ENCODE measurements at regions not wholly inside any gene's neighbourhood (a gene's known extent, or its start where the extent isn't known, plus 50 kb on each side); places are given as distances from the start of the nearest gene placed in this dataset.
"Not testable (repeated sequence)": the region's sequence is repeated elsewhere in the genome, so short reads cannot be mapped to it uniquely, and the experiment has no call there.

DNA sequence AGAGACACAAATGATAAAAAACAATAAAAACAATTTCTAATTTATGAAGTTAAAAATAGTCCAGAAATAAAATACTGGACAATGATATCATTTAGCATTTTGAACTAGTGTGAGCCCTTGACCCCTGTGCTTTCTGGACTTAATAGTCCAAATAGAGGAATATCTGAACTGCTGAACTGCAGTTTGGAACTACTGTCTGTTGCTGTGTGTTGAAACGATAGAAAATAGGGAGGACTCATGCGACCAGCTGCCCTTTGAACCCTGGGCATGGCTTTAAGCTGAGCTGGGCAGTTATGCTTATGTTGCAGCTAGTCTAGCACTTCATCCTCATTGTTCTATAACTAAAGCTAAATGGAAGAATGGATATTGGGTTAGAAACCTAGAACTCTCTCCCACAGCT, 99.5 kb downstream of the FMR1NB start:
- DNase-seq (ENCODE audit: low spot score) = no peak
- TF ChIP-seq, protein P1, sequence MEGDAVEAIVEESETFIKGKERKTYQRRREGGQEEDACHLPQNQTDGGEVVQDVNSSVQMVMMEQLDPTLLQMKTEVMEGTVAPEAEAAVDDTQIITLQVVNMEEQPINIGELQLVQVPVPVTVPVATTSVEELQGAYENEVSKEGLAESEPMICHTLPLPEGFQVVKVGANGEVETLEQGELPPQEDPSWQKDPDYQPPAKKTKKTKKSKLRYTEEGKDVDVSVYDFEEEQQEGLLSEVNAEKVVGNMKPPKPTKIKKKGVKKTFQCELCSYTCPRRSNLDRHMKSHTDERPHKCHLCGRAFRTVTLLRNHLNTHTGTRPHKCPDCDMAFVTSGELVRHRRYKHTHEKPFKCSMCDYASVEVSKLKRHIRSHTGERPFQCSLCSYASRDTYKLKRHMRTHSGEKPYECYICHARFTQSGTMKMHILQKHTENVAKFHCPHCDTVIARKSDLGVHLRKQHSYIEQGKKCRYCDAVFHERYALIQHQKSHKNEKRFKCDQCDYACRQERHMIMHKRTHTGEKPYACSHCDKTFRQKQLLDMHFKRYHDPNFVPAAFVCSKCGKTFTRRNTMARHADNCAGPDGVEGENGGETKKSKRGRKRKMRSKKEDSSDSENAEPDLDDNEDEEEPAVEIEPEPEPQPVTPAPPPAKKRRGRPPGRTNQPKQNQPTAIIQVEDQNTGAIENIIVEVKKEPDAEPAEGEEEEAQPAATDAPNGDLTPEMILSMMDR (IDR thresholded peaks at IDR 0.05; ENCODE audit: extremely low read depth, missing control alignments) = no peak

DNA sequence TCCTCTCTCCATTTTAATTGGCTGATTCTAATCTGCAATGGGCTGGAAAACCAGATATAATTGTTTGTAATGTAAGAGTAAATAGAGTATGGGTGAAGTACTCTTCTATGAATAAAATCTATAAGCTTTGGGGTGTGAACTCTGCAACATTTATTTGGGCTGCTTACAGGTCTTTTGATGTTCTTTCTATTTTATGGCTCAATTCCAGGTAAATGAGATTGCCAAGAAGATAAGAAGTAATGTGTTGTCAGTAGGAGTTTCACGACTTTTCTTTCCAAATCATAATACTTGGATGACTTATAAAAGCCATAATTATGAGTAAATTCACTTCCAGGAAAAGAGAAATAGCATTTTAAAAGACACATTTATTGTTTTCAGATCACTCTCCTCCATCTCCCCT, 103.5 kb downstream of the FMR1NB start:
- TF ChIP-seq, protein P1 (IDR thresholded peaks at IDR 0.05; ENCODE audit: extremely low read depth, missing control alignments) = no peak
- no peak for DNase-seq (ENCODE audit: low spot score)

DNA sequence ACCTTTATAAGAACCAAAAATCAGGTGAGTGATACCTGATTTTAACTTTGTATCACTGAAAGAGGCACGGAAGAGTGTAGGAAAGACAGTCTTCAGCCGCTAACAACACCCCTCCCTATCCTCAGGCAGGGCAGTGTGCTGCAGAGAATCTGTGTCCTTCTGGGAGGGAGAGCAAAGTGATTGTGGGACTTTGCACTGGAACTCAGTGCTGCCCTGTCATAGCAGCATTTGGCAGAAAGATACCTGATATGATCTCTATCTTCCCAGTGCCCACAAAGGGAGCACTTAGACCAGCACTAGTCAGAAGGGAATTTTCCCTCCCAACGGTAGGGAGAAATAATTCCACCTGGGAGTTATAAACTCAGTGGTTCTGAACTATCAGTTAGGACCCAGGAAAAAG, 139.0 kb downstream of the FMR1NB start:
- TF ChIP-seq, protein P1 (IDR thresholded peaks at IDR 0.05; ENCODE audit: extremely low read depth, missing control alignments) = no peak
- DNase-seq (ENCODE audit: low spot score) = no peak

DNA sequence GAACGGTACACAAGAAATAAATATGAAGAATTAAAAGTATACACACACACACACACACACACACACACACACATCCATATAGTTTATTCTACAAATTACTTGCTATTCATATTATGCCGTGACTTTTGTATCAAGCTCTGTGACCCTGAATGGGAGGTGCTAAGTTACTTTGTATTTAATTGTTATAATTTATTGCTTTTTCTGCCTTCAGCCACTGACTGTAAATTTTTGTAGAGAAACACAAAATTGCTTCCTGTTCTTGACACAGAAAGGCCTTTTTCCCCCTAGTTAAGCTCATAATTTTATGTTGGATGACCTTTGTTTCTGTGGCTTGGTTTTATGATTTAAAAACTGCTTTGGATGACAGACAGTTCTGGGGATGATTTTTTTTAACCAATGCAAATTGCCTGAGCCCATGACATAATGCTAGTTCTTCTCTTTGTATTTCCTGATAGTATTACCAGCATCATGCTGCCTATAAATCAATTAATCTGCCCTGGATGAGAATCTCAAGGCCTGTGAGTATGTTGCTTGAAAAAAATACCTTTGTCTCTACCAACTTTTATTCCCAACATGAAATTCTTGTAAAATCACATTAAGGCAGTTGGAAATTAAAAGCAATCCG, 140.0 kb downstream of the FMR1NB start:
- TF ChIP-seq, protein P1 (IDR thresholded peaks at IDR 0.05; ENCODE audit: extremely low read depth, missing control alignments) = no peak
- no peak for DNase-seq (ENCODE audit: low spot score)

DNA sequence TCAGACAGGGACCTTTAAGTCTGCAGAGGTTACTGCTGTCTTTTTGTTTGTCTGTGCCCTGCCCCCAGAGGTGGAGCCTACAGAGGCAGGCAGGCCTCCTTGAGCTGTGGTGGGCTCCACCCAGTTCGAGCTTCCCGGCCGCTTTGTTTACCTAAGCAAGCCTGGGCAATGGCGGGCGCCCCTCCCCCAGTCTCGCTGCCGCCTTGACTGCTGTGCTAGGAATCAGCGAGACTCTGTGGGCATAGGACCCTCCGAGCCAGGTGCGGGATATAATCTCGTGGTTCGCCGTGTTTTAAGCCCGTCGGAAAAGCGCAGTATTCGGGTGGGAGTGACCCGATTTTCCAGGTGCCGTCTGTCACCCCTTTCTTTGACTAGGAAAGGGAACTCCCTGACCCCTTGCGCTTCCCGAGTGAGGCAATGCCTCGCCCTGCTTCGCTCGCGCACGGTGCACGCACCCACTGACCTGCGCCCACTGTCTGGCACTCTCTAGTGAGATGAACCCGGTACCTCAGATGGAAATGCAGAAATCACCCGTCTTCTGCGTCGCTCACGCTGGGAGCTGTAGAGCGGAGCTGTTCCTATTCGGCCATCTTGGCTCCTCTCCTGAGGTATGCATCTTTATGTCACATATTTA, 147.9 kb downstream of the FMR1NB start:
- DNase-seq (ENCODE audit: low spot score) = not testable (repeated sequence)

DNA sequence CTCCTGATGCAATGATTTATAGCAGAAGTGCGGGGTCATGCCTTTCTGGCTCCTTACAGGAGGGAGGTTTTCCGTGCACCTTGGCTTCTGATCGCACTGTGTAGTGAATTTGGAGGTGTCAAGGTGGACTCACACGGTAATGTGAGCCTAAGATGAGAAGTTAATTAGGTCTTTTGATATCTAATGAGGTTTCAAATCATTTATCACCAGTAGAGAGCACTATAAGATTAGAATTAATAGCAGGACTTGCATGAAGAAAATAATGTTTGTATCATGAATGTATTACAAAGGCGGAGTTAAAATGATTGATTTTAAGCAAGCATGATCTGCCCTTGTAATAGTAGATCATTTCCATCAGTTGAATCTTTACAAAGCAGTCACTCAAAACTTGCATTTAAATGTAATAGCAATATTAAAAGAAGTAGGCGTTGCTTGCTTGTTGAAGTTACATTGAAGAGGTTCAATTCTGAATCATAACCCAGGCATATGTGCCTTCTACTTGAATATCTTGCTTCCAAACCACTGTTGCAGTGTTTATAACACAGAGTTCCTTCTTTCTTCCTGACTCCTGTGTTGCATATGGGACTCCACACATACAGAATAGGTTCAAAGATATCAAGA, 152.1 kb downstream of the FMR1NB start:
- DNase-seq (ENCODE audit: low spot score) = no peak
- TF ChIP-seq, protein P1 (IDR thresholded peaks at IDR 0.05; ENCODE audit: extremely low read depth, missing control alignments) = no peak

DNA sequence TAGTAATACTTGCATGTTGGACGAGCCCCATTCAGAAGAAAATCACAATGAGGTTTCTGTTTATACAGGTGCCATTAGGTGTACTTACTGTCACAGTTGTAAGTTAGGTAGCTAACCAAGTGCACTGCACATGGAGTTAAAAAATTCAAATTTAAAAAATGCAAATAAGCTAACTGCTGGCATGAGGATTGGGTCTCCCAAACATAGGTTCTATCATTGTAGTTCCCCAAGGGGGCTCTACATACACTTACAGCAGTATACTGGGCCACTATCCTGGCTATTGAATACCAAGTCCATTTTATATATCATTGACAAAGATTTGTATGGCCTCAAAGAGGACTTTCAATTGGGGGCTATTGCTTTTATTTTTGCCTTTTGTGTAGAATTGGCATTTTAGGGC, 153.4 kb downstream of the FMR1NB start:
- DNase-seq (ENCODE audit: low spot score) = no peak
- TF ChIP-seq, protein P1 (IDR thresholded peaks at IDR 0.05; ENCODE audit: extremely low read depth, missing control alignments) = no peak
